ENCODE measurements at regions not wholly inside any gene's neighbourhood (a gene's known extent, or its start where the extent isn't known, plus 50 kb on each side); places are given as distances from the start of the nearest gene placed in this dataset.
"Not testable (repeated sequence)": the region's sequence is repeated elsewhere in the genome, so short reads cannot be mapped to it uniquely, and the experiment has no call there.

- Histone ChIP-seq H3K4me2 (ENCODE audit: low read length) (no peak overlapping the region), H3K14ac (ENCODE audit: low read length) (no peak overlapping the region), H3K27ac (ENCODE audit: low read depth, low read length) (no peak overlapping the region), H3K9ac (ENCODE audit: low read length) (no peak overlapping the region), H2AFZ (ENCODE audit: insufficient read depth, low read length, poor library complexity) (no peak overlapping the region), H3K27me3 (ENCODE audit: insufficient read depth, low read length) (no peaks in the 10 kb centered on the region), H3K23ac (ENCODE audit: low read length) (no peak overlapping the region), H4K8ac (ENCODE audit: low read depth, low read length) (no peak overlapping the region), H2BK12ac (ENCODE audit: low read length) (no peak overlapping the region), H4K91ac (ENCODE audit: low read depth, low read length) (no peak overlapping the region), H2BK5ac (ENCODE audit: low read depth, low read length, poor library complexity) (no peak overlapping the region), H2AK5ac (ENCODE audit: low read length) (no peak overlapping the region), H3K9me3 (ENCODE audit: insufficient read depth, low read depth, low read length) (peaks cover 2% of the 10 kb centered on the region), H3K4ac (ENCODE audit: low read depth, low read length) (no peak overlapping the region), H2BK120ac (ENCODE audit: insufficient read depth, low read length, poor library complexity) (no peak overlapping the region), H4K12ac (ENCODE audit: low read depth, low read length) (no peak overlapping the region), H3K79me2 (ENCODE audit: control insufficient read depth, insufficient read depth, low read length, poor library complexity) (no peaks in the 10 kb centered on the region), H3K4me3 (ENCODE audit: low read depth, low read length) (no peak overlapping the region), H3K18ac (ENCODE audit: low read length) (no peak overlapping the region), H3K79me1 (ENCODE audit: low read length) (no peaks in the 10 kb centered on the region), H3K4me1 (ENCODE audit: control insufficient read depth in 1 of 2, insufficient read depth in 2 of 2, low read length in 2 of 2) (no peaks in the 10 kb centered on the region), H3K36me3 (ENCODE audit: control insufficient read depth in 1 of 2, insufficient read depth in 2 of 2, low read length in 2 of 2) (no peaks in the 10 kb centered on the region)
- no peak for DNase-seq
- WGBS (ENCODE audit: extremely low coverage, insufficient coverage, insufficient read length) = no CpG with 5 or more reads among the region's 19 CpGs
These were observed 136.8 kb downstream of the FAM53A start for GRCh38 chr4:1547131-1547855.

DNA sequence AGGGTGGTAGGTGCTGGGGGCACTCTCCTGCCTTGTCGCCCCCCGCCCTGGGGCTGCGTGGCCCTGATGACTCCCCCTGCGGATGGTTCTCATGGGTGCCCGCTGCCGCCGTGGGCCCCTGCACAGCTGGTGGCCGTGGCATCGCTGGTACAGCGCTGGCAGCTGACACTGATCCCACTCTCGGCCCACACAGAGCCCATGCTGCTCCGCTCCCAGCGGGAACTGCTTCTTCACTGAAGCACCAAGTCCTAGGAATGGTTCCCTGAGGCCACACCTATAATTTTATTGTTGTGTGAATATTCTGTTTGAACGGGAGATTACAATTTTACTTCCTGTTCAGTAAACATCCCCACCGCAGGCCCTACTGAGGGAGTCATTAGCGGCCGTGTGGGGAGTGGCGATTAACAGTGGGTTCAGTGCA lies 138.6 kb upstream of the NKX1-1 start:
- H2BK12ac ChIP-seq (ENCODE audit: low read length) = no peak overlapping the region
- H3K4ac ChIP-seq (ENCODE audit: low read depth, low read length) = no peak overlapping the region
- H3K4me3 ChIP-seq (ENCODE audit: low read depth, low read length) = no peak overlapping the region
- H3K9ac ChIP-seq (ENCODE audit: low read length) = no peak overlapping the region
- no peaks in the 10 kb centered on the region for H3K79me1 ChIP-seq (ENCODE audit: low read length)
- H2BK120ac ChIP-seq (ENCODE audit: insufficient read depth, low read length, poor library complexity) = no peak overlapping the region
- H4K8ac ChIP-seq (ENCODE audit: low read depth, low read length) = no peak overlapping the region
- no peaks in the 10 kb centered on the region for H3K4me1 ChIP-seq (ENCODE audit: control insufficient read depth in 1 of 2, insufficient read depth in 2 of 2, low read length in 2 of 2)
- H2AK5ac ChIP-seq (ENCODE audit: low read length) = no peak overlapping the region
- H3K18ac ChIP-seq (ENCODE audit: low read length) = no peak overlapping the region
- no peak overlapping the region for H4K91ac ChIP-seq (ENCODE audit: low read depth, low read length)
- no peak overlapping the region for H2AFZ ChIP-seq (ENCODE audit: insufficient read depth, low read length, poor library complexity)
- H3K14ac ChIP-seq (ENCODE audit: low read length) = no peak overlapping the region
- no peak overlapping the region for H4K12ac ChIP-seq (ENCODE audit: low read depth, low read length)
- H3K23ac ChIP-seq (ENCODE audit: low read length) = no peak overlapping the region
- WGBS (ENCODE audit: extremely low coverage, insufficient coverage, insufficient read length) = no CpG with 5 or more reads among the region's 18 CpGs
- no peaks in the 10 kb centered on the region for H3K36me3 ChIP-seq (ENCODE audit: control insufficient read depth in 1 of 2, insufficient read depth in 2 of 2, low read length in 2 of 2)
- H3K9me3 ChIP-seq (ENCODE audit: insufficient read depth, low read depth, low read length) = peaks cover 2% of the 10 kb centered on the region
- H3K27me3 ChIP-seq (ENCODE audit: insufficient read depth, low read length) = no peaks in the 10 kb centered on the region
- no peak for DNase-seq
- no peaks in the 10 kb centered on the region for H3K79me2 ChIP-seq (ENCODE audit: control insufficient read depth, insufficient read depth, low read length, poor library complexity)
- no peak overlapping the region for H2BK5ac ChIP-seq (ENCODE audit: low read depth, low read length, poor library complexity)
- no peak overlapping the region for H3K4me2 ChIP-seq (ENCODE audit: low read length)
- no peak overlapping the region for H3K27ac ChIP-seq (ENCODE audit: low read depth, low read length)

DNA sequence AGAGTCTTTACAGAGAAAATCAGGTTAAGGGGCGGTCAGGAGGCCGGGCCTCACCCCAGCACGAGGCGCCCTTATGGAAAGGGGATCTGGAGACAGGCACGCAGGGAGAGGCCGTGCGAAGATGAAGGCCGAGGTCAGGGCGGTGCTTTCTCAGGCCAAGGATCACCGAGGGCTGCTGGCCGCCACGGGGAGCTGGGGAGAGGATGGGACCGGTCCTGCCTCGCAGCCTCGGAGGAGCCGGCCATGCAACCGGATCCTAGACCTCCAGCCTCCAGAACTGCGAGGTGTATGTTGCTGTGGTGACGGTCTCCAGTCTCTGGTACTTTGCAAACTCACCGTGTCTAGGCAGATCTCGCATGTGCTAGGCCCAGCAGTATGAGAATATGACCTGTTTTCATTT lies 138.2 kb upstream of the NKX1-1 start:
- not testable (repeated sequence) for H3K4ac ChIP-seq (ENCODE audit: low read depth, low read length); H2BK5ac ChIP-seq (ENCODE audit: low read depth, low read length, poor library complexity); H2AFZ ChIP-seq (ENCODE audit: insufficient read depth, low read length, poor library complexity); H3K4me1 ChIP-seq (ENCODE audit: control insufficient read depth in 1 of 2, insufficient read depth in 2 of 2, low read length in 2 of 2); DNase-seq; H3K9ac ChIP-seq (ENCODE audit: low read length); H3K36me3 ChIP-seq (ENCODE audit: control insufficient read depth in 1 of 2, insufficient read depth in 2 of 2, low read length in 2 of 2); H3K4me2 ChIP-seq (ENCODE audit: low read length); H4K8ac ChIP-seq (ENCODE audit: low read depth, low read length); H3K18ac ChIP-seq (ENCODE audit: low read length); H3K27ac ChIP-seq (ENCODE audit: low read depth, low read length); H3K79me2 ChIP-seq (ENCODE audit: control insufficient read depth, insufficient read depth, low read length, poor library complexity); H2AK5ac ChIP-seq (ENCODE audit: low read length); H3K23ac ChIP-seq (ENCODE audit: low read length); H3K14ac ChIP-seq (ENCODE audit: low read length); H2BK120ac ChIP-seq (ENCODE audit: insufficient read depth, low read length, poor library complexity); H3K79me1 ChIP-seq (ENCODE audit: low read length); H3K4me3 ChIP-seq (ENCODE audit: low read depth, low read length); H3K27me3 ChIP-seq (ENCODE audit: insufficient read depth, low read length); H4K91ac ChIP-seq (ENCODE audit: low read depth, low read length); H2BK12ac ChIP-seq (ENCODE audit: low read length); H3K9me3 ChIP-seq (ENCODE audit: insufficient read depth, low read depth, low read length); H4K12ac ChIP-seq (ENCODE audit: low read depth, low read length)
- no CpG with 5 or more reads among the region's 21 CpGs for WGBS (ENCODE audit: extremely low coverage, insufficient coverage, insufficient read length)

- Histone ChIP-seq H3K79me1 (ENCODE audit: low read length) (no peaks in the 10 kb centered on the region), H3K14ac (ENCODE audit: low read length) (no peak overlapping the region), H4K12ac (ENCODE audit: low read depth, low read length) (no peak overlapping the region), H3K27me3 (ENCODE audit: insufficient read depth, low read length) (no peaks in the 10 kb centered on the region), H2BK5ac (ENCODE audit: low read depth, low read length, poor library complexity) (no peak overlapping the region), H4K8ac (ENCODE audit: low read depth, low read length) (no peak overlapping the region), H4K91ac (ENCODE audit: low read depth, low read length) (no peak overlapping the region), H2BK12ac (ENCODE audit: low read length) (no peak overlapping the region), H3K9ac (ENCODE audit: low read length) (no peak overlapping the region), H3K9me3 (ENCODE audit: insufficient read depth, low read depth, low read length) (peaks cover 2% of the 10 kb centered on the region), H3K18ac (ENCODE audit: low read length) (no peak overlapping the region), H3K4me3 (ENCODE audit: low read depth, low read length) (no peak overlapping the region), H2AK5ac (ENCODE audit: low read length) (no peak overlapping the region), H3K36me3 (ENCODE audit: control insufficient read depth in 1 of 2, insufficient read depth in 2 of 2, low read length in 2 of 2) (no peaks in the 10 kb centered on the region), H3K4me2 (ENCODE audit: low read length) (no peak overlapping the region), H3K79me2 (ENCODE audit: control insufficient read depth, insufficient read depth, low read length, poor library complexity) (no peaks in the 10 kb centered on the region), H3K4me1 (ENCODE audit: control insufficient read depth in 1 of 2, insufficient read depth in 2 of 2, low read length in 2 of 2) (no peaks in the 10 kb centered on the region), H3K23ac (ENCODE audit: low read length) (no peak overlapping the region), H2AFZ (ENCODE audit: insufficient read depth, low read length, poor library complexity) (no peak overlapping the region), H3K4ac (ENCODE audit: low read depth, low read length) (no peak overlapping the region), H3K27ac (ENCODE audit: low read depth, low read length) (no peak overlapping the region), H2BK120ac (ENCODE audit: insufficient read depth, low read length, poor library complexity) (no peak overlapping the region)
- DNase-seq = no peak
- no CpG with 5 or more reads among the region's 11 CpGs for WGBS (ENCODE audit: extremely low coverage, insufficient coverage, insufficient read length)
These were observed 137.7 kb upstream of the NKX1-1 start for GRCh38 chr4:1543976-1544375.
